CD14-positive monocyte (primary cell): ENCODE measurements at regions not wholly inside any gene's neighbourhood (a gene's known extent, or its start where the extent isn't known, plus 50 kb on each side); places are given as distances from the start of the nearest gene placed in this dataset.

Experiments
- DNase-seq, 3 donors: peaks; one replicate each; pipeline ENCODE4 v3.0.0-alpha.2; 2011 to 2022
- H2AFZ ChIP-seq: 2 replicates; pipeline ENCODE4 v1.6.0; 2012; ENCODE audit warnings: mild to moderate bottlenecking, low read depth, low read length, inconsistent platforms; ENCODE audit not compliant: insufficient read depth, poor library complexity, severe bottlenecking
- H3K27ac ChIP-seq, 2 donors: 1 replicate in 1 of 2; 2 replicates in 1 of 2; pipeline ENCODE4 v1.5.1; 2012 to 2013; ENCODE audit warnings: low read length in 2 of 2, control low read depth in 1 of 2, inconsistent platforms in 1 of 2, low read depth in 1 of 2, mild to moderate bottlenecking in 1 of 2
- H3K27me3 ChIP-seq, 2 donors: one replicate each; pipeline versions ENCODE4 v1.6.0 to v1.6.1; 2011 to 2013; ENCODE audit warnings: low read length in 2 of 2; ENCODE audit not compliant: control insufficient read depth in 2 of 2, insufficient read depth in 2 of 2
- H3K36me3 ChIP-seq, 2 donors: replicated peaks in 1 of 2; 1 replicate in 1 of 2; 2 replicates in 1 of 2; pipeline versions ENCODE4 v1.5.1 to v1.6.1; 2012 to 2013; ENCODE audit warnings: low read length in 2 of 2, control low read depth in 1 of 2, inconsistent platforms in 1 of 2, mild to moderate bottlenecking in 1 of 2; ENCODE audit not compliant: insufficient read depth in 2 of 2, control insufficient read depth in 1 of 2
- H3K4me1 ChIP-seq, 2 donors: 1 replicate in 1 of 2; 2 replicates in 1 of 2; pipeline versions ENCODE4 v1.5.1 to v1.6.1; 2012 to 2013; ENCODE audit warnings: low read length in 2 of 2, control low read depth in 1 of 2, inconsistent platforms in 1 of 2, mild to moderate bottlenecking in 1 of 2, moderate library complexity in 1 of 2; ENCODE audit not compliant: insufficient read depth in 2 of 2, control insufficient read depth in 1 of 2
- H3K4me2 ChIP-seq: replicated peaks from 2 replicates; pipeline ENCODE3; 2012; ENCODE audit warnings: low read length, moderate library complexity, mild to moderate bottlenecking; ENCODE audit not compliant: poor library complexity, severe bottlenecking; ENCODE audit errors: extremely low read depth
- H3K4me3 ChIP-seq, 3 experiments: fragments of 200-600 bp in 1 of 3; sonication (generic) in 1 of 3; replicated peaks in 1 of 3; 1 replicate in 2 of 3; 2 replicates in 1 of 3; pipeline ENCODE4 v1.5.1; 2011 to 2013; ENCODE audit warnings: low read length in 3 of 3, mild to moderate bottlenecking in 3 of 3, control low read depth in 2 of 3, low read depth in 2 of 3, inconsistent platforms in 1 of 3, moderate library complexity in 1 of 3
- H3K79me2 ChIP-seq: 2 replicates; pipeline ENCODE4 v1.6.0; 2012; ENCODE audit warnings: mild to moderate bottlenecking, control low read depth, inconsistent platforms, low read length, moderate library complexity; ENCODE audit not compliant: insufficient read depth
- H3K9ac ChIP-seq: 2 replicates; pipeline ENCODE4 v1.6.0; 2017; ENCODE audit warnings: low read length, mild to moderate bottlenecking; ENCODE audit not compliant: insufficient read depth, poor library complexity, severe bottlenecking
- H3K9me3 ChIP-seq, 2 donors: replicated peaks in 1 of 2; 1 replicate in 1 of 2; 2 replicates in 1 of 2; pipeline versions ENCODE4 v1.5.1 to v1.6.1; 2012 to 2013; ENCODE audit warnings: low read length in 2 of 2, control low read depth in 1 of 2; ENCODE audit not compliant: control insufficient read depth in 1 of 2, insufficient read depth in 1 of 2
- H4K20me1 ChIP-seq: 2 replicates; pipeline ENCODE4 v1.6.0; 2012; ENCODE audit warnings: mild to moderate bottlenecking, low read length, control low read depth, moderate library complexity; ENCODE audit not compliant: insufficient read depth
- H3K27ac Mint-ChIP-seq, 7 donors: one replicate each; pipeline ENCODE4 v1.8.0; 2020; ENCODE audit warnings: mild to moderate bottlenecking in 7 of 7, mixed read lengths in 7 of 7, moderate library complexity in 6 of 7, inconsistent platforms in 2 of 7
- H3K27me3 Mint-ChIP-seq, 3 donors: one replicate each; pipeline ENCODE4 v1.8.0; 2021 to 2022; ENCODE audit warnings: low read depth in 3 of 3, mild to moderate bottlenecking in 3 of 3, mixed read lengths in 3 of 3, moderate library complexity in 3 of 3, inconsistent platforms in 1 of 3
- H3K36me3 Mint-ChIP-seq, 2 donors: one replicate each; pipeline ENCODE4 v1.8.0; 2020; ENCODE audit warnings: mixed read lengths in 2 of 2, inconsistent platforms in 1 of 2, mild to moderate bottlenecking in 1 of 2
- H3K4me1 Mint-ChIP-seq: one replicate; pipeline ENCODE4 v1.8.0; 2020; ENCODE audit warnings: mild to moderate bottlenecking, mixed read lengths
- H3K4me3 Mint-ChIP-seq, 2 donors: one replicate each; pipeline ENCODE4 v1.8.0; 2020; ENCODE audit warnings: mild to moderate bottlenecking in 2 of 2, mixed read lengths in 2 of 2, moderate library complexity in 1 of 2
- H3K9me3 Mint-ChIP-seq, 7 donors: one replicate each; pipeline ENCODE4 v1.8.0; 2020 to 2022; ENCODE audit warnings: mixed read lengths in 7 of 7, mild to moderate bottlenecking in 6 of 7, moderate library complexity in 6 of 7, inconsistent platforms in 2 of 7
- WGBS: methylation state at CpG from one replicate; pipeline ENCODE4 v1.1.5; 2013; ENCODE audit warnings: missing lambda C conversion rate; ENCODE audit not compliant: insufficient coverage; 5-methylcytosine and 5-hydroxymethylcytosine counted together
- intact Hi-C, 2 donors: fragments of 100-400 bp; cut with micrococcal nuclease; formaldehyde crosslinking; loops; one replicate each; pipeline versions ENCODE4 v1.15.0 to v1.15.1; 2023
- TF ChIP-seq, protein P1 (sequence below): fragments of 200-600 bp; IDR thresholded peaks from one replicate; pipeline ENCODE4 v1.8.0; 2022; ENCODE audit warnings: antibody characterized with exemption, mild to moderate bottlenecking

DNA sequence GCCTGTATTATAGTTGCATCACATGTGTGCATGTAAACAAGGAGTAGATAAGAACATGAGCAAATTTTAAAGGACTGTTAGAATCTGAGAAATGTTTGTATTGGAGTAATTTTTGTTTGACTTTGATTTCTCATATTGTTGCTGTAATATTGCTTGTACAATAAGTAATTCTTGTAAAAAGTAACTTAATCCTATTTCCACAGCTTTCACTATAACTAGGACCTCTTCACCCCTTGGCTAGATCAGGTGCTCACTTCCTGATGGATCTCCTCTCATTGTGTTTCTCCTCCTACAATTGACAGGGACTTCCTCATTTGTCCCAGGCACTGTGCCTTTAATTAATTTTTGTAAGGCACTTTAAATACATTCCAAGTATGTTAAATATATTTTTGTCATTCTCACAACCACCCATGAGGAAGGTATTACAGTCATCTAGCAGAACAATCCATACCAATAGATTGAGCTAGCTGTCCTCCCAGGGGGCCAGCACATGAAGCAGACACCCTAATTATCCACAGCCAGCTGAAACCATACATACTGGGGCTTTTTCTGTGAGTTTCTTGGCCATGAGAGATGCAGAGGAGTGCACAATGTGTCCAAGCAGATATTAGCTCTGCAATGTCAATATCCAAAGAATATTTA is 359.5 kb upstream of the ACVR2A start:
- Histone ChIP-seq H3K79me2 (no peaks in the 10 kb centered on the region), H3K9ac (no peak overlapping the region), H3K4me2 (no peak overlapping the region), H3K4me1 (no peaks in the 10 kb centered on the region), H3K9me3 (no peaks in the 10 kb centered on the region), H3K4me3 (no peak overlapping the region), H2AFZ (no peak overlapping the region), H3K27me3 (no peaks in the 10 kb centered on the region), H3K36me3 (no peaks in the 10 kb centered on the region), H3K27ac (no peak overlapping the region), H4K20me1 (no peaks in the 10 kb centered on the region)
- H3K36me3 Mint-ChIP-seq: no peaks in the 10 kb centered on the region
- H3K4me3 Mint-ChIP-seq: no peak overlapping the region
- H3K27ac Mint-ChIP-seq: no peak overlapping the region
- DNase-seq: no peak
- no peaks in the 10 kb centered on the region for H3K9me3 Mint-ChIP-seq
- no peaks in the 10 kb centered on the region for H3K4me1 Mint-ChIP-seq
- TF ChIP-seq, protein P1, sequence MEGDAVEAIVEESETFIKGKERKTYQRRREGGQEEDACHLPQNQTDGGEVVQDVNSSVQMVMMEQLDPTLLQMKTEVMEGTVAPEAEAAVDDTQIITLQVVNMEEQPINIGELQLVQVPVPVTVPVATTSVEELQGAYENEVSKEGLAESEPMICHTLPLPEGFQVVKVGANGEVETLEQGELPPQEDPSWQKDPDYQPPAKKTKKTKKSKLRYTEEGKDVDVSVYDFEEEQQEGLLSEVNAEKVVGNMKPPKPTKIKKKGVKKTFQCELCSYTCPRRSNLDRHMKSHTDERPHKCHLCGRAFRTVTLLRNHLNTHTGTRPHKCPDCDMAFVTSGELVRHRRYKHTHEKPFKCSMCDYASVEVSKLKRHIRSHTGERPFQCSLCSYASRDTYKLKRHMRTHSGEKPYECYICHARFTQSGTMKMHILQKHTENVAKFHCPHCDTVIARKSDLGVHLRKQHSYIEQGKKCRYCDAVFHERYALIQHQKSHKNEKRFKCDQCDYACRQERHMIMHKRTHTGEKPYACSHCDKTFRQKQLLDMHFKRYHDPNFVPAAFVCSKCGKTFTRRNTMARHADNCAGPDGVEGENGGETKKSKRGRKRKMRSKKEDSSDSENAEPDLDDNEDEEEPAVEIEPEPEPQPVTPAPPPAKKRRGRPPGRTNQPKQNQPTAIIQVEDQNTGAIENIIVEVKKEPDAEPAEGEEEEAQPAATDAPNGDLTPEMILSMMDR: no peak
- intact Hi-C loops: no loop called here
- peaks cover 0 to 2% (median 0%) of the 10 kb centered on the region in 3 donors for H3K27me3 Mint-ChIP-seq

DNA sequence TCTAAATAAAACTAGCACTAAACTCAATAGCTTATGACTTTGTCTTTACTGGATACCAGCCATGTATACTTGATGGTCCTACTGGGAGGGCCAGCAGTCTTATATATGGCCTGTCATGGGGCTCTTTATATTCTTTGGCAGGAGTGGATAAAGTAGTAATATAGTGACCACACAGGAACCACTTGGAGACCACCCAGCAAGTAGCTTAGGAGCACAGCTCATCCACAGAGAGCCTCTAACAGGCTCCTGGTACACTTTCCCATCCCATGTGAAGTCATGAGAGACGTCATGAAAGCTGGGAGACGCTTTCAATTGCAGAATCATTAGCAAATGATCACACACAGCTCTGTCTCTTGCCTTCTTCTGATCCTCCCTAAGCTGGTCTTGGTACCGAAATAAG is 360.9 kb upstream of the ACVR2A start:
- H2AFZ ChIP-seq: no peak overlapping the region
- peaks cover 0 to 2% (median 0%) of the 10 kb centered on the region in 7 donors for H3K9me3 Mint-ChIP-seq
- peaks cover 0 to 2% (median 0%) of the 10 kb centered on the region in 3 donors for H3K27me3 Mint-ChIP-seq
- no peaks in the 10 kb centered on the region for H3K36me3 ChIP-seq
- no peak overlapping the region for H3K4me3 ChIP-seq
- intact Hi-C loops: no loop called here
- no peaks in the 10 kb centered on the region for H3K79me2 ChIP-seq
- H3K4me2 ChIP-seq: no peak overlapping the region
- no peaks in the 10 kb centered on the region for H3K27me3 ChIP-seq
- H3K4me1 Mint-ChIP-seq: no peaks in the 10 kb centered on the region
- no peak for DNase-seq
- no peak overlapping the region for H3K9ac ChIP-seq
- H3K4me1 ChIP-seq: no peaks in the 10 kb centered on the region
- H3K27ac ChIP-seq: no peak overlapping the region
- no peak overlapping the region for H3K4me3 Mint-ChIP-seq
- no peaks in the 10 kb centered on the region for H3K9me3 ChIP-seq
- H3K27ac Mint-ChIP-seq: no peak overlapping the region
- 59% methylated on average over 3 of the region's 3 CpGs for WGBS
- TF ChIP-seq, protein P1: no peak
- H4K20me1 ChIP-seq: no peaks in the 10 kb centered on the region
- H3K36me3 Mint-ChIP-seq: no peaks in the 10 kb centered on the region
